Cardiac muscle cell (in vitro differentiated cells and primary cell): ENCODE measurements at regions not wholly inside any gene's neighbourhood (a gene's known extent, or its start where the extent isn't known, plus 50 kb on each side); places are given as distances from the start of the nearest gene placed in this dataset.

Experiments
- DNase-seq, 2 donors: peaks; one replicate each; pipeline versions ENCODE4 v3.0.0 to v3.0.0-alpha.2; 2010 to 2017; ENCODE audit warnings: low read depth in 1 of 2, low spot score in 1 of 2
- H3K27ac ChIP-seq: fragments of 200-600 bp; sonication (generic); 2 replicates; pipeline ENCODE4 v1.5.1; 2016
- H3K27me3 ChIP-seq: fragments of 200-600 bp; sonication (generic); 2 replicates; pipeline ENCODE4 v1.6.0; 2016; ENCODE audit warnings: control low read depth
- H3K36me3 ChIP-seq: fragments of 200-600 bp; sonication (generic); 2 replicates; pipeline ENCODE4 v1.5.1; 2016; ENCODE audit warnings: control low read depth
- H3K4me1 ChIP-seq: fragments of 200-600 bp; sonication (generic); 2 replicates; pipeline ENCODE4 v1.8.1; 2017; ENCODE audit warnings: low read depth, mild to moderate bottlenecking, mixed run types
- H3K4me3 ChIP-seq: fragments of 200-600 bp; sonication (generic); 2 replicates; pipeline ENCODE4 v1.5.1; 2016; ENCODE audit warnings: mild to moderate bottlenecking
- H3K9me3 ChIP-seq: fragments of 200-600 bp; sonication (generic); 2 replicates; pipeline ENCODE4 v1.5.1; 2017; ENCODE audit warnings: low read depth, mild to moderate bottlenecking, control low read depth
- CTCF ChIP-seq: IDR thresholded peaks from 2 replicates; pipeline ENCODE4 v1.5.1; 2012; ENCODE audit warnings: low read depth, mild to moderate bottlenecking, low read length

GRCh38 chr1:181174861-181175260 lies 86.4 kb downstream of the IER5 start:
- Histone ChIP-seq H3K27ac (no peak overlapping the region), H3K27me3 (no peaks in the 10 kb centered on the region), H3K4me1 (peaks cover 5% of the 10 kb centered on the region), H3K9me3 (no peaks in the 10 kb centered on the region), H3K4me3 (no peak overlapping the region), H3K36me3 (no peaks in the 10 kb centered on the region)
- TF ChIP-seq CTCF: no peak
- DNase-seq: no peak

- Histone ChIP-seq H3K27me3 (no peaks in the 10 kb centered on the region), H3K4me1 (peaks cover 11% of the 10 kb centered on the region), H3K27ac (no peak overlapping the region), H3K4me3 (no peak overlapping the region), H3K9me3 (no peaks in the 10 kb centered on the region), H3K36me3 (no peaks in the 10 kb centered on the region)
- no peak for TF ChIP-seq CTCF
- DNase-seq: no peak
Measured at GRCh38 chr1:181175356-181175910, 86.9 kb downstream of the IER5 start.

- H3K27ac ChIP-seq: no peak overlapping the region
- no peak for DNase-seq
- no peaks in the 10 kb centered on the region for H3K36me3 ChIP-seq
- H3K4me3 ChIP-seq: no peak overlapping the region
- H3K27me3 ChIP-seq: peaks cover 4% of the 10 kb centered on the region
- H3K4me1 ChIP-seq: peaks cover 13% of the 10 kb centered on the region
- H3K9me3 ChIP-seq: no peaks in the 10 kb centered on the region
- TF ChIP-seq CTCF: no peak
Measured at GRCh38 chr1:181175955-181176354, 87.5 kb downstream of the IER5 start.

GRCh38 chr1:181178241-181178879 lies 89.9 kb downstream of the IER5 start:
- Histone ChIP-seq H3K4me3 (no peak overlapping the region), H3K4me1 (peaks cover 18% of the 10 kb centered on the region), H3K9me3 (no peaks in the 10 kb centered on the region), H3K27ac (no peak overlapping the region), H3K27me3 (peaks cover 10% of the 10 kb centered on the region), H3K36me3 (no peaks in the 10 kb centered on the region)
- TF ChIP-seq CTCF: no peak
- no peak for DNase-seq

- Histone ChIP-seq H3K27me3 (peaks cover 19% of the 10 kb centered on the region), H3K9me3 (no peaks in the 10 kb centered on the region), H3K27ac (no peak overlapping the region), H3K4me3 (no peak overlapping the region), H3K4me1 (peaks cover 18% of the 10 kb centered on the region), H3K36me3 (no peaks in the 10 kb centered on the region)
- DNase-seq: no peak
- TF ChIP-seq CTCF: no peak
Measured at GRCh38 chr1:181179279-181179986, 90.9 kb downstream of the IER5 start.
